HG03135 (cell line): ENCODE measurements at regions not wholly inside any gene's neighbourhood (a gene's known extent, or its start where the extent isn't known, plus 50 kb on each side); places are given as distances from the start of the nearest gene placed in this dataset.
"Not testable (repeated sequence)": the region's sequence is repeated elsewhere in the genome, so short reads cannot be mapped to it uniquely, and the experiment has no call there.

ENCODE experiments used
- ATAC-seq: cut with Tn5 transposase; IDR thresholded peaks from one replicate; pipeline ENCODE4 v1.9.1; 2021; ENCODE audit warnings: mild to moderate bottlenecking, moderate library complexity; ENCODE audit not compliant: unreplicated experiment

GRCh38 chr11:81337756-81338155 lies 1395.9 kb downstream of the FAM181B start:
- no peak for ATAC-seq

- no peak for ATAC-seq
These were observed 1401.4 kb downstream of the FAM181B start for GRCh38 chr11:81332276-81332675.

- no peak for ATAC-seq
These were observed 1401.9 kb downstream of the FAM181B start for GRCh38 chr11:81331611-81332235.

GRCh38 chr11:81331088-81331487 lies 1402.6 kb downstream of the FAM181B start:
- ATAC-seq, result no peak

- ATAC-seq, result no peak
These were observed 1430.5 kb downstream of the FAM181B start for GRCh38 chr11:81303038-81303664.

GRCh38 chr11:81301166-81301830 lies 1432.4 kb downstream of the FAM181B start:
- ATAC-seq, result no peak

GRCh38 chr11:81286959-81287358 lies 1446.7 kb downstream of the FAM181B start:
- no peak for ATAC-seq

- no peak for ATAC-seq
These were observed 1447.1 kb downstream of the FAM181B start for GRCh38 chr11:81286550-81286949.

- not testable (repeated sequence) for ATAC-seq
These were observed 1453.4 kb downstream of the FAM181B start for GRCh38 chr11:81280228-81280627.

GRCh38 chr11:81278991-81279390 lies 1454.7 kb downstream of the FAM181B start:
- ATAC-seq, result no peak

- ATAC-seq, result no peak
These were observed 1463.0 kb downstream of the FAM181B start for GRCh38 chr11:81270686-81271085.

- ATAC-seq, result no peak
These were observed 1466.4 kb downstream of the FAM181B start for GRCh38 chr11:81267246-81267645.

- ATAC-seq, result no peak
These were observed 1474.2 kb downstream of the FAM181B start for GRCh38 chr11:81259471-81259870.

- no peak for ATAC-seq
These were observed 1477.8 kb downstream of the FAM181B start for GRCh38 chr11:81255895-81256294.

- no peak for ATAC-seq
These were observed 1480.4 kb downstream of the FAM181B start for GRCh38 chr11:81253244-81253643.

GRCh38 chr11:81246941-81247340 lies 1486.7 kb downstream of the FAM181B start:
- no peak for ATAC-seq

GRCh38 chr11:81245791-81246190 lies 1487.9 kb downstream of the FAM181B start:
- no peak for ATAC-seq

- ATAC-seq, result no peak
These were observed 1491.9 kb downstream of the FAM181B start for GRCh38 chr11:81241672-81242275.

- no peak for ATAC-seq
These were observed 1496.5 kb downstream of the FAM181B start for GRCh38 chr11:81237139-81237538.

- not testable (repeated sequence) for ATAC-seq
These were observed 1506.3 kb downstream of the FAM181B start for GRCh38 chr11:81227409-81227808.

- no peak for ATAC-seq
These were observed 1509.3 kb downstream of the FAM181B start for GRCh38 chr11:81224396-81224795.

GRCh38 chr11:81222491-81222890 lies 1511.2 kb downstream of the FAM181B start:
- ATAC-seq, result no peak
